ENCODE measurements at regions not wholly inside any gene's neighbourhood (a gene's known extent, or its start where the extent isn't known, plus 50 kb on each side); places are given as distances from the start of the nearest gene placed in this dataset.

DNA sequence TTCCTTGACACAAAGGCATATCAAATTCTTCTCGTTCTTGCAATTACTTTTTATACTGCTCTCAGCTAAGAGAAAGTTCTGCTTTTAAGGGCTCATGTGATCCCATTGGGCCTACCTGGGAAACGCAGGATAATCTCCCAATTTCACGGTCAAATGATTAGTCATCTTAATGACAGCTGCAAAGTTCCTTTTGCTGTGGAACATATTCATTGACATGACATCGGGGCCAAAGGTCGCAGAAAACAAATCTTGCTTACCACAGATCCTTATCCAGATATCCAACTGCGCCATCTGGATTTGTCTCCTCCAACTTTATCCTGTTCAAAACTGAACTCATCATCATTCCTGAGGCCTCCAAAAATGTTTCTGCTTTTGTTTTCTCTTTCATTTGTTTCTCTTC, 1085.6 kb upstream of the WWC1 start:
- TF ChIP-seq, protein P1, sequence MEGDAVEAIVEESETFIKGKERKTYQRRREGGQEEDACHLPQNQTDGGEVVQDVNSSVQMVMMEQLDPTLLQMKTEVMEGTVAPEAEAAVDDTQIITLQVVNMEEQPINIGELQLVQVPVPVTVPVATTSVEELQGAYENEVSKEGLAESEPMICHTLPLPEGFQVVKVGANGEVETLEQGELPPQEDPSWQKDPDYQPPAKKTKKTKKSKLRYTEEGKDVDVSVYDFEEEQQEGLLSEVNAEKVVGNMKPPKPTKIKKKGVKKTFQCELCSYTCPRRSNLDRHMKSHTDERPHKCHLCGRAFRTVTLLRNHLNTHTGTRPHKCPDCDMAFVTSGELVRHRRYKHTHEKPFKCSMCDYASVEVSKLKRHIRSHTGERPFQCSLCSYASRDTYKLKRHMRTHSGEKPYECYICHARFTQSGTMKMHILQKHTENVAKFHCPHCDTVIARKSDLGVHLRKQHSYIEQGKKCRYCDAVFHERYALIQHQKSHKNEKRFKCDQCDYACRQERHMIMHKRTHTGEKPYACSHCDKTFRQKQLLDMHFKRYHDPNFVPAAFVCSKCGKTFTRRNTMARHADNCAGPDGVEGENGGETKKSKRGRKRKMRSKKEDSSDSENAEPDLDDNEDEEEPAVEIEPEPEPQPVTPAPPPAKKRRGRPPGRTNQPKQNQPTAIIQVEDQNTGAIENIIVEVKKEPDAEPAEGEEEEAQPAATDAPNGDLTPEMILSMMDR (IDR thresholded peaks at IDR 0.05), result no peak
- TF ChIP-seq POLR2A (IDR thresholded peaks at IDR 0.05), result no peak
